ENCODE measurements at regions not wholly inside any gene's neighbourhood (a gene's known extent, or its start where the extent isn't known, plus 50 kb on each side); places are given as distances from the start of the nearest gene placed in this dataset.
A peak's percentile ranks its signal among the peaks of the same experiment; 100 is the strongest.

- intact Hi-C loops (cut with DNase I; ENCODE audit: low total_unique reads): no loop called here
- DNase-seq (ENCODE audit: low spot score in 2 of 2): peak in 1 of 2 donors; percentile 72
- no peak overlapping the region for H3K4me3 ChIP-seq (ENCODE audit: low read depth, poor library complexity, severe bottlenecking)
- 82 to 83% methylated on average over 25 of the region's 25 CpGs for WGBS, 2 donors
- no peak for TF ChIP-seq POLR2A (IDR thresholded peaks at IDR 0.05)
- no peak for TF ChIP-seq CTCF (IDR thresholded peaks at IDR 0.05)
Observed at GRCh38 chr14:101469382-101470247, 91.7 kb upstream of the DIO3 start.

- DNase-seq (ENCODE audit: low spot score in 2 of 2): peak in 1 of 2 donors; percentile 62
- intact Hi-C loops (cut with DNase I; ENCODE audit: low total_unique reads): no loop called here
- WGBS, 2 donors: 79 to 85% methylated on average over 12 of the region's 12 CpGs
- H3K4me3 ChIP-seq (ENCODE audit: low read depth, poor library complexity, severe bottlenecking): no peak overlapping the region
- TF ChIP-seq CTCF (IDR thresholded peaks at IDR 0.05) (no peak), POLR2A (IDR thresholded peaks at IDR 0.05) (no peak)
Observed at GRCh38 chr14:101470266-101470665, 91.0 kb upstream of the DIO3 start.

- WGBS, 2 donors: 80 to 82% methylated on average over 16 of the region's 16 CpGs
- peak in 1 of 2 donors; percentile 82 for DNase-seq (ENCODE audit: low spot score in 2 of 2)
- TF ChIP-seq POLR2A (IDR thresholded peaks at IDR 0.05) (no peak), CTCF (IDR thresholded peaks at IDR 0.05) (no peak)
Observed at GRCh38 chr14:101471723-101472517, 89.4 kb upstream of the DIO3 start.

GRCh38 chr14:101472518-101472849 lies 88.8 kb upstream of the DIO3 start:
- intact Hi-C loops (cut with DNase I; ENCODE audit: low total_unique reads): no loop called here
- TF ChIP-seq CTCF (IDR thresholded peaks at IDR 0.05) (no peak), POLR2A (IDR thresholded peaks at IDR 0.05) (no peak)
- H3K4me3 ChIP-seq (ENCODE audit: low read depth, poor library complexity, severe bottlenecking): no peak overlapping the region
- peak in 1 of 2 donors; percentile 39 for DNase-seq (ENCODE audit: low spot score in 2 of 2)
- WGBS, 2 donors: 79 to 90% methylated on average over 6 of the region's 6 CpGs

More at GRCh38 chr14:101471723-101472517, 89.4 kb upstream of the DIO3 start:
- H3K4me3 ChIP-seq (ENCODE audit: low read depth, poor library complexity, severe bottlenecking): no peak overlapping the region
- intact Hi-C loops (cut with DNase I; ENCODE audit: low total_unique reads): no loop called here

- H3K4me3 ChIP-seq (ENCODE audit: low read depth, poor library complexity, severe bottlenecking): no peak overlapping the region
- DNase-seq (ENCODE audit: low spot score in 2 of 2): peak in 1 of 2 donors; percentile 82
- intact Hi-C loops (cut with DNase I; ENCODE audit: low total_unique reads): no loop called here
- TF ChIP-seq POLR2A (IDR thresholded peaks at IDR 0.05) (no peak), CTCF (IDR thresholded peaks at IDR 0.05) (no peak)
- 80 to 87% methylated on average over 12 of the region's 12 CpGs for WGBS, 2 donors
Observed at GRCh38 chr14:101473045-101473729, 88.1 kb upstream of the DIO3 start.
